Stomach (tissue), 8 donors: ENCODE measurements at regions not wholly inside any gene's neighbourhood (a gene's known extent, or its start where the extent isn't known, plus 50 kb on each side); places are given as distances from the start of the nearest gene placed in this dataset.

Experiments
- DNase-seq, 2 donors: peaks; one replicate each; pipeline versions ENCODE4 v3.0.0 to v3.0.0-alpha.2; 2013 to 2019
- H3K27ac ChIP-seq, 5 donors: fragments of 200-600 bp in 4 of 5; sonication (generic) in 4 of 5; one replicate each; pipeline ENCODE4 v1.5.1; 2013 to 2019; ENCODE audit warnings: mild to moderate bottlenecking in 1 of 5, moderate library complexity in 1 of 5
- H3K27me3 ChIP-seq, 3 donors: fragments of 200-600 bp; sonication (generic); one replicate each; pipeline ENCODE4 v1.5.1; 2017 to 2019; ENCODE audit warnings: mixed run types in 1 of 3
- H3K36me3 ChIP-seq, 4 donors: fragments of 200-600 bp; sonication (generic); 1 replicate in 3 of 4; 2 replicates in 1 of 4; pipeline ENCODE4 v1.5.1; 2016 to 2019
- H3K4me1 ChIP-seq, 4 donors: fragments of 200-600 bp; sonication (generic); one replicate each; pipeline ENCODE4 v1.5.1; 2016 to 2019
- H3K4me3 ChIP-seq, 4 donors: fragments of 200-600 bp; sonication (generic) in 3 of 4; one replicate each; pipeline ENCODE4 v1.5.1; 2016 to 2019; ENCODE audit warnings: mild to moderate bottlenecking in 1 of 4
- H3K9me3 ChIP-seq, 4 donors: fragments of 200-600 bp; sonication (generic); one replicate each; pipeline ENCODE4 v1.5.1; 2016 to 2019
- EP300 ChIP-seq: sonication (generic); formaldehyde crosslinking; IDR thresholded peaks from one replicate; pipeline ENCODE4 v1.6.1; 2017; ENCODE audit warnings: antibody characterized with exemption
- POLR2A ChIP-seq, 4 donors: fragments of 450-650 bp; IDR thresholded peaks; one replicate each; pipeline ENCODE4 v1.6.1; 2016; ENCODE audit warnings: antibody characterized with exemption in 4 of 4, control low read depth in 2 of 4, mild to moderate bottlenecking in 1 of 4, moderate library complexity in 1 of 4
- POLR2AphosphoS5 ChIP-seq, 3 donors: sonication (generic); formaldehyde crosslinking; IDR thresholded peaks; one replicate each; pipeline ENCODE4 v1.6.1; 2016; ENCODE audit warnings: antibody characterized with exemption in 3 of 3
- WGBS, 5 donors: extraction: QIAGEN DNeasy Blood & Tissue Kit in 3 of 5; methylation state at CpG; one replicate each; pipeline versions ENCODE4 v1.1.5 to v1.1.7; 2013 to 2018; 5-methylcytosine and 5-hydroxymethylcytosine counted together
- intact Hi-C: fragments of 100-400 bp; cut with DNase I; formaldehyde crosslinking; loops from one replicate; pipeline ENCODE4 v1.15.1; 2023; ENCODE audit warnings: low total_unique reads
- TF ChIP-seq, protein P1 (sequence below), 7 experiments: fragments of 450-650 bp in 4 of 7; fragments of 200-600 bp in 3 of 7; sonication (generic) in 3 of 7; IDR thresholded peaks; one replicate each; pipeline ENCODE4 v1.5.1; 2016 to 2019; ENCODE audit warnings: antibody characterized with exemption in 7 of 7, control low read depth in 2 of 7, mild to moderate bottlenecking in 1 of 7
- donor health status: healthy with polysubstance abuse.
- donor health status: Bipolar disorder and iron deficiency.
- donor health status: healthy.

DNA sequence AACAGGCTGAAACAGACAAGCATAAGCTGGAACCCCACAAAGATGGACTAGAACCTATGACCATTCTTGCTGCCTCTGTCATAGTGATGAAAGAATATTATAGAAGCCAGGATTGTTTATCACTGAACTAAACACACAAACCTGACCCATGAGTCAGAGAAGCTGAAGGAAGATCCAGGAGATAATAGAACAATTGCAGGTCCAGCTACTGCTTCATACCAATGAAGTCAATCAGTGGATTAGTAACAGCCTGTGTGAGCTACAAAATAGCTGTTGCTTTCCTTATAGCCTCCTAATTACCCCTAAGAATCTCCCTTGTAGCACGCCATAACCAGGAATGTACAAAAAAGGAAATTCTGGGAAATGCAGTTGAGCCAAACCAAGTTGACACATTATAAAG, 459.9 kb upstream of the ZNF462 start:
- 68 to 88% (median 85%) methylated on average over 1 of the region's 1 CpG for WGBS, 5 donors

DNA sequence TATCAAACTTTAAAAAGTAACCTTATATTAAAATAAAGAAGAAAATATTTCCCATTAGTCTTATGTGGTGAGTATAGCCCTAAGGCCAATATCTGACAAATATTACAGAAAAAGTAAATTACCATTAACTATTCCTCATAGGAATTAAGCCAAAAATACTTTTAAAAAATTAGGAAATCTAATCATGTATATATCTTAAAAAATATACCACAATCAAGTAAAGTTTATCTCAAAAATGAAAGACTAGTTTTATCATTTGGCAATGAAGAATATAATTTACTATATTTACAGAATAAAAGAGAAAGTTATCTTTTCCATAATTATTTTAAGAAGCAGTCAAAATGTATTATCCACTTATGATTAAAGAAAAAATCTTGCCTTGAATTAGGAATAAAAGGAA, 458.8 kb upstream of the ZNF462 start:
- Histone ChIP-seq H3K9me3 (no peaks in the 10 kb centered on the region), H3K27me3 (no peaks in the 10 kb centered on the region), H3K4me3 (no peak overlapping the region), H3K27ac (no peak overlapping the region), H3K4me1 (no peaks in the 10 kb centered on the region), H3K36me3 (no peaks in the 10 kb centered on the region)
- intact Hi-C loops = no loop called here
- DNase-seq = no peak
- TF ChIP-seq POLR2AphosphoS5 (IDR thresholded peaks at IDR 0.05) (no peak), EP300 (no peak), POLR2A (IDR thresholded peaks at IDR 0.05) (no peak)
- TF ChIP-seq, protein P1, sequence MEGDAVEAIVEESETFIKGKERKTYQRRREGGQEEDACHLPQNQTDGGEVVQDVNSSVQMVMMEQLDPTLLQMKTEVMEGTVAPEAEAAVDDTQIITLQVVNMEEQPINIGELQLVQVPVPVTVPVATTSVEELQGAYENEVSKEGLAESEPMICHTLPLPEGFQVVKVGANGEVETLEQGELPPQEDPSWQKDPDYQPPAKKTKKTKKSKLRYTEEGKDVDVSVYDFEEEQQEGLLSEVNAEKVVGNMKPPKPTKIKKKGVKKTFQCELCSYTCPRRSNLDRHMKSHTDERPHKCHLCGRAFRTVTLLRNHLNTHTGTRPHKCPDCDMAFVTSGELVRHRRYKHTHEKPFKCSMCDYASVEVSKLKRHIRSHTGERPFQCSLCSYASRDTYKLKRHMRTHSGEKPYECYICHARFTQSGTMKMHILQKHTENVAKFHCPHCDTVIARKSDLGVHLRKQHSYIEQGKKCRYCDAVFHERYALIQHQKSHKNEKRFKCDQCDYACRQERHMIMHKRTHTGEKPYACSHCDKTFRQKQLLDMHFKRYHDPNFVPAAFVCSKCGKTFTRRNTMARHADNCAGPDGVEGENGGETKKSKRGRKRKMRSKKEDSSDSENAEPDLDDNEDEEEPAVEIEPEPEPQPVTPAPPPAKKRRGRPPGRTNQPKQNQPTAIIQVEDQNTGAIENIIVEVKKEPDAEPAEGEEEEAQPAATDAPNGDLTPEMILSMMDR (IDR thresholded peaks at IDR 0.05) = no peak

More for the DNA sequence above, 459.9 kb upstream of the ZNF462 start:
- intact Hi-C loops = no loop called here
- no peak for DNase-seq
- Histone ChIP-seq H3K27me3 (no peaks in the 10 kb centered on the region), H3K9me3 (no peaks in the 10 kb centered on the region), H3K36me3 (no peaks in the 10 kb centered on the region), H3K4me3 (no peak overlapping the region), H3K4me1 (no peaks in the 10 kb centered on the region), H3K27ac (no peak overlapping the region)
- TF ChIP-seq POLR2A (IDR thresholded peaks at IDR 0.05) = no peak
- TF ChIP-seq, protein P1 (IDR thresholded peaks at IDR 0.05) = no peak
- no peak for TF ChIP-seq EP300
- no peak for TF ChIP-seq POLR2AphosphoS5 (IDR thresholded peaks at IDR 0.05)

DNA sequence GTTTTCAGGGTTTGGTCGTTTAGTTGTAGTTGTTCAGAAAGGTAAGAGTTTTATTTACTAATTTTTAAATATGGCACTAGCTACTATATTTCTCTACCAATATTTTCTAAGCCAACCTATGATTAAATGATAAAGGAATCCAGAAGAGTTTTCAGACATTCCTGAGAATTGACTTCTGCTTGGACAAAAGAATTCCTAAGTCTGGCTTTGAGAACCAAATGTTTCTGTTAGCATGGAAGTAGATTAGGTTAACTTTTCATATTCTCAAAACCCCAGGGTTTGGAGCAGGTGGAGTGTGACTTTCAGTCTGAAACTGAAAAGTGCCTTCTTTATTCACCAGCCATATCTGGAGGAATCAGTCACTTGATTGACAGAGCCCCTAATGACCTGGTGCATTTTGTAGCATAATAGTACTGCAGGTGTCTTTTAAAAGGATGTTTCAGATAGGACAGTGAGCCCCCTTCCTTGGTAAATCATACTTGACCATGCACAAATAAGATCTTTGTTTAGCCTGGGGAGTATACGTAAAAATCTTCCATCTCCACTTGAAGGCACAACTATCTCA, 457.0 kb upstream of the ZNF462 start:
- DNase-seq = no peak
- no peaks in the 10 kb centered on the region for H3K36me3 ChIP-seq
- intact Hi-C loops = no loop called here
- 53 to 63% (median 63%) methylated on average over 2 of the region's 2 CpGs for WGBS, 5 donors
- TF ChIP-seq POLR2A (IDR thresholded peaks at IDR 0.05) (no peak), EP300 (no peak), POLR2AphosphoS5 (IDR thresholded peaks at IDR 0.05) (no peak)
- TF ChIP-seq, protein P1 (IDR thresholded peaks at IDR 0.05) = no peak
- no peak overlapping the region for H3K27ac ChIP-seq
- H3K4me1 ChIP-seq = no peaks in the 10 kb centered on the region
- no peak overlapping the region for H3K4me3 ChIP-seq
- H3K27me3 ChIP-seq = no peaks in the 10 kb centered on the region
- no peaks in the 10 kb centered on the region for H3K9me3 ChIP-seq

DNA sequence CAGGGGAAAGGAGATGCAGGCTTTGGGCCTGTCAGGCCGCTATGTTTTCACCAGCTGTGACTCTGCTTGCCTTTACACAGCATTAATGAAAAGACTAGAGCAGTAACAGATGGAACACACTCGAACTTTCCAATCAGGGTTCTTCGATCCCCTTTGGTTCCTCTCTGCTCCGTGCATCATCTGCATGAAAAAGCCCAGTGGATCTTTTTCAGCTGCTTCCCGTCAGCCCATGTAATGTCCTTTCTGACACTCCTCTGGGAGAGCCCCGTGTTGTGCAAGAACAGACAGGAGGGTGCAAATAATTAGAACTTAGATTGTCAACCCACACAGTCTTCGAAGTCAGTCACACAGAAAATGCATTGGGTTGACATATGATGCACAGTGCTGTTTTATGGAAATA, 448.9 kb upstream of the ZNF462 start:
- H3K4me3 ChIP-seq = no peak overlapping the region
- 65 to 76% (median 72%) methylated on average over 7 of the region's 7 CpGs for WGBS, 5 donors
- H3K4me1 ChIP-seq = no peaks in the 10 kb centered on the region
- H3K27ac ChIP-seq = no peak overlapping the region
- intact Hi-C loops = no loop called here
- no peak for DNase-seq
- no peak for TF ChIP-seq POLR2AphosphoS5 (IDR thresholded peaks at IDR 0.05)
- TF ChIP-seq, protein P1 (IDR thresholded peaks at IDR 0.05) = no peak
- H3K36me3 ChIP-seq = no peaks in the 10 kb centered on the region
- no peaks in the 10 kb centered on the region for H3K27me3 ChIP-seq
- H3K9me3 ChIP-seq = no peaks in the 10 kb centered on the region
